ENCODE measurements at regions not wholly inside any gene's neighbourhood (a gene's known extent, or its start where the extent isn't known, plus 50 kb on each side); places are given as distances from the start of the nearest gene placed in this dataset.
"Not testable (repeated sequence)": the region's sequence is repeated elsewhere in the genome, so short reads cannot be mapped to it uniquely, and the experiment has no call there.

DNA sequence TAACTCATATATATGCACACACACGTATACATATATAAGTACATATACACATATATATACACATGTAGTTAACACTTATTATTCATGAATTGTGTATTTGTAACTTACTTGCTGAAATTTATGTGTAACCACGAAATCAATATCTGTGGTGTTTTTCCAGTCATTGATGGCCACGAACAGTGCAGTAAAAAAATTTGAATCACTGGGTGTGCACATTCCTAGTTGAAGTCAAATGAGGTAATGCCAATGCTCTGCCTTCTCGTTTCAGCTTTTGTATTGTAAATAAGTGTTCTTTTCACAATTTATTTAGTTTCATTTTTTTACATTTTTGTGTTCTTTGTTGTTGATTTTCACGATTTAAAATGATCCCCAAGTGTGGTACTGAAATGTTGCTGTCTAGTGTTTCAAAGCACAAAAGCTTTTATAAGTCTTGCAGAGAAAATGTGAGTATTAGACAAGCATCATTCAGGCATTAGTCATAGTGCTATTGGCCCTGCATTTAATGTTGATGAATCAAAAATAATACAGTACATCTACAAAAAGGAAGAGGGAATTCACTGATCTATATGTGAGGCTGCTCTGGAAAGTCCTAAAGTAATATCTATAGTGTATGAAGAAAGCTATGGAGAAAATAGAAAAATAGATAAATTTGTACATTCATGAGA is 419.0 kb downstream of the DSC3 start:
- DNase-seq (ENCODE audit: low read depth), result no peak

DNA sequence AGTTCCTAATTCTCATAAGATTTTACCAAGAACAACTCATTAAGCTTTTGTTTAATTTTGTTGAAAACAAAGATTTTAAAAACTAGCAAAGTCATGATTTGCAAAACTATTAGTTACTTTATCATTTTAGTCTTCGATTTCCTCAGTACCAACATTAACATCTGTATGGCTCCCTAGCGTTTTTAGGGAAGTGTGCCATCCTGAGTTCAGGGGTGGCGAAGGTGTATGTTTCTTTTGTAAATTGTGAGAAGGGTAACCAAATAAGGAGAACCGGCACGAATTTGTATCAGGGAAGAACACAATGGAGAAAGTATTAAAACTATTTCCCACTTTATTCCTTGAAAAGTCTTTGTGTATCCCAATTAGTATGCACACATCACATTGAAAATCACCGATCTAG is 419.9 kb downstream of the DSC3 start:
- no peak for DNase-seq (ENCODE audit: low read depth)

DNA sequence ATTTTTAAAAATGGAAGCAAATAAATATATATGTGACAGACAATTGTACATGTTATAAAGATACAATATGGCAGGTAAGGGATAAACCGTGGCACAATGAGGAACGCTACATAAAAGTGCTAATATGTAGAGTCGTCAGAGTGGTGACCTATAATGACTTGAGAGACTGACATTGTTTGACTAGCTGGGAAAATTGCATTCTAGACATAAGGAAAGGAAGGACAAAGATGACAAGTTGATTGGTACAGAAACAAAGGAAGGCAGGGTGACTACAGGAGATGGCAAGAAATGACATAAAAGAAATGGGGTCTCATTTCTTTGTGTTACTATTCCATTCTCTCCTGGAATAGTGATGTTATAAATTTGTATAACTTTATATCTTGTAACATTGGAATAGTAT is 420.4 kb downstream of the DSC3 start:
- DNase-seq (ENCODE audit: low read depth), result no peak

DNA sequence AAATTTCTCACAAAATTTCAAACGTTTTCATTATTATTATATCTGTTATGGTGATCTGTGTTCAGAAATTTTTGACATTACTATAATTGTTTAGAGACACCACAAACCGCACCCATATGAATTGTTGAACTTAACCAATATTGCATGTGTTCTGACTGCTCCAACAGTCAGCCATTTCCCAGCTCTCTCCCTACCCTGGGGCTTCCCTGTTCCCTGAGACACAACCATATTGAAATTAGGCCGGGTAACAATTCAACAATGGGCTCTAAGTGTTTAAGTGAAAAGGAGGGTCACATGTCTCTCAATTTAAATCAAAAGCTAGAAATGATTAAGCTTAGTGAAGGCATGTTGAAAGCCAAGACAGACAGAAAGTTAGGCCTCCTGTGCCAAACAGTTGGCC is 424.0 kb downstream of the DSC3 start:
- DNase-seq (ENCODE audit: low read depth), result no peak

DNA sequence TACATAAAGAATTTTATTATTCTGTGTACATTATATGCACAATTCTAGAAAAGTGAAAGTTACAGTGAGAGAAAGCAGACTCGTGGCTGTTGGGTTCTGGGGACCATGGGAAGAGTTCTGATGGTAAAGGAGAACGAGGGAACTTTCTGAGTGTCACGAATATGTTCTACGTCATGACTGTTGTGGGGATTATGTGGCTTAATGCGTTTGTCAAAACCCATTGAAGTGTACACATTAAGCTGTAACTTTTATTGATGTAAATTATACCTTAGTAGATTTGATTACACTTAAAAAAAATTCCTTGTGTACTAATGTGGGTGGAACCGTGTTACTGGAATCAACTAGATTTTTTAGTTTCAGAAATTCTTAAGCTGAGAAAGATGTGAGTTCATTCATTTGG is 426.1 kb downstream of the DSC3 start:
- DNase-seq (ENCODE audit: low read depth), result no peak

DNA sequence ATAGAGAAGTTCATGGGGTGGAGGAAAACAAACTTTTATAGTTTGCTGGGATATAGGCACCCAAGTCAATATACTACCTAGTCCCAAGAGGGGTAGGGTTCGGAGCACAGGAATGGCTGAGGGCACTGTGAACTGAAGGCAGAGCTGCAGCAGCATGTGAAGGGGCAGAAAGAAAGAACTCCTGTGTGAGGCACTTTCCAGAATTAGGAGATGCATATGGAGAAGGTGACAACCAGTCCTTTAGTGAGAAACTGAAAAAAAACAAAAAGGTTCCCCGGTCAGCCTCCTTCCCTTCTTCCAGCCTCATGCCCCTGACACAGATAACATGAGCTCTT is 429.1 kb downstream of the DSC3 start:
- no peak for DNase-seq (ENCODE audit: low read depth)

DNA sequence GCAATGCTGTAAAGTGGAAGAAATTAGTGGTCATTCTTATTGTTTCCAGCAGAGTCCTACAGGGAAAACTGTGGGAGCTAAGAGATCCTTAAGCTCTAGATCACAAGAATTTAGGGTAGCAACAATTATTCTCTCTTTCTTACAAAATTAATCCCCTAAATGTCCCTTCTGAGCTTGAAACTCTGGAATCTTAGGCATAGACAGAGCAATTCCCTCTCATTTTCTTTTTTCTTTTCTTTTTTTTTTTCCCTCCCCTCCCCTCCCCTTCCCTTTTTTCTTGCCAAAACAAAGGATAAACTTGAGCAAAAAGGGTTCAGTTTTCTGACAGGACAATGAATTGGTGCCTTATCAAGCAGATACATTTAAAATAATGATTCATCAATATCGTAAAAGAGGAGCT is 441.0 kb downstream of the DSC3 start:
- no peak for DNase-seq (ENCODE audit: low read depth)

DNA sequence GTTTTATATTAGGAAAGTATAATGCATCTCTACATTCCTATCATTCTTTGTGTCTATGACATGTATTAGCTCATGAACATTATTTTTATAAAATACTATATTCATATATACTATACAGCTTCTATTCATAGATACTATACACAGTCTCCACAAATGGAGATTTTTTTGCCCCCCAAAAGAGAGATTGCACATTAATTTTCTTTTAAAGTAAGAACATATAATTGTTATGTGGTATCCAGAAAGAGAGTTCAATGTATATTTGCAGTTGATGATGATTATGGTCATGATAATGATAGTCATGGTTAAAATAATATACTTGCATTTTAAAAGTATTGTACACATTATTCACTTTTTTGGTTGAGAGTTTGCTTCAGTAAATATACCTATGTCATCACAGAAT is 445.3 kb downstream of the DSC3 start:
- DNase-seq (ENCODE audit: low read depth), result no peak

DNA sequence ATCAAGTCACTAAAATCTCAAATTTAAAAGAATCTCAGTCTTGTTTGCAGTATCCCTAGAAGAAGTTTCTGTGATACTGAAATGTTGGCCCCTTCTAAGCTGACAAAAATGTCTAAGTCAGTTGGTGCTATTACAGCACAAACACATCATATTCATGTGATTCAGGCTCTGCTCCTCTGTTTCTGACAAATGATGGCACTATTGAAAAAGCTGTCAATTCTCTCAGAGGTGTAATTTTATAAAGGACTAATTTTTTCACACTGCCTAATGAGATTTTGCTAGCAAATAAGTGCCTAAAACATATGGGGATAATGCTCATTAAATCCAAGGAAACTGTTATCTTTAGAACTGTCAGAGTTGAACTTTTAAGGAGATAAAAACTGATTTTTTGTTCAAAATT is 445.9 kb downstream of the DSC3 start:
- DNase-seq (ENCODE audit: low read depth), result no peak

DNA sequence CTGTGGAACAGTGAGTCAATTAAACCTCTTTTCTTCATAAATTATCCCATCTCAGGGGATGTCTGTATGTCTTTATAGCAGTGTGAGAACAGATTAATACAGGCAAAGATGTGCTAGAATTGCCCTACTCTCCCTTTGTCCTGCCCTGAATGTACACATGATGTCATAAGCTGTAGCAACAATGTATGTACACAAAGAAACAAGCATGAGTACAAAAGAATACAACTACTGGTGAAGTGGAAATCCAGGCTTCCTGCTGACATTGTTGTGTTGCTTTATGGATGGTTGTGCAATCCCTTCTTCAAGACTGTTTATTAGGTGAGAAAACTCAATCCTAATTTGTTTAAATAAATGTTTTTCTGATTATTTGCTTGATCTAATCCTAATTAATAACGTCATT is 446.6 kb downstream of the DSC3 start:
- DNase-seq (ENCODE audit: low read depth), result no peak

DNA sequence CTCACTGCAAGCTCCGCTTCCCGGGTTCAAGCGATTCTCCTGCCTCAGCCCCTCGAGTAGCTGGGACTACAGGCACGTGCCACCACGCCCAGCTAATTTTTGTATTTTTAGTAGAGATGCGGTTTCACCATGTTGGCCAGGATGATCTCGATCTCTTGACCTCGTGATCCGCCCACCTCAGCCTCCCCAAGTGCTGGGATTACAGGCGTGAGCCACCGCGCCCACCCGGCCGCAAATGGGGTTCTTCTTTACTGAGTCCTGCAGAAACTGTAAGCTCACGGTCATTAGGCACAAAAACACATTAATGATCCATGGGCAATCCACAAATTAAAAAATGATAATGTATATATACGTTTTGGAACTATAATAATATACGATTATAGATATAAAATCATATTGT is 447.6 kb downstream of the DSC3 start:
- DNase-seq (ENCODE audit: low read depth), result not testable (repeated sequence)

DNA sequence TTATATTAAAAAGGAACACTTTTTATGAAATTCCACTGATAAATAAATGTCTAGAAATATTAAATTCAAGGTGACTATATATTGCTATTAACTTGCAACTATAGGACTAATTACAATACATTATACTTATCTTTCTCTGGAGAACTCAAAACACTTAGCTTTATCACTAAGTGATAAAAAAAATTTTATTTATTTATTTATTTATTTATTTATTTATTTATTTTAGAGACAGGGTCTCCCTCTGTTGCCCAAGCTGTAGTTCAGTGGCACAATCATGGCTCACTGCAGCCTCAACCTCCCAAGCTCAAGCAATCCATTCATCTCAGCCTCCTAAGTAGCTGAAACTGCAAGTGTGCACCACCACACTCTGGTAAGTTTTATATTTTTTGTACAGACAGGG is 451.1 kb downstream of the DSC3 start:
- no peak for DNase-seq (ENCODE audit: low read depth)

DNA sequence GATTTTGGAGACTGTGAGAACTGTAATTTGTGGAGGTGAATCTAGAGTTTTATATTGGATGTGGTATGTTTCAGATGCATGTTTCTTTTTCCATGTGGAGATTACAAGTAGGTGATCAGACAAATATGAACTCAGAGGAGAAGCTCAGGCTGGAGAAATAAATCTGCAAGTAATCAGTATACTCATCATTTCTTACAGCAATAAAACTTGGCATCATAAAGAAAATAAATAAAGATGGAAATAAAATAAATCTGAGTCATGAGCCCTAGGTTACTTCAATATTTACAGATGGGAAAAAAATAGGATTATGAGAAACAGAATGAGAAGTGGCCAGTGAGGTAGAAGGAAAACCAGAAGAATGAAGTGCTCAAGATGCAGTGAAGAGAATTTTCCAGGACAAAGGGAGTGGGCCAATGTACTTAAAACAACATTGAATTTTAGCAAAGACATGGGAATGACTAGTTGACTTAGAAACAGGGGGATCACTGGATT is 453.8 kb downstream of the DSC3 start:
- DNase-seq (ENCODE audit: low read depth), result no peak

DNA sequence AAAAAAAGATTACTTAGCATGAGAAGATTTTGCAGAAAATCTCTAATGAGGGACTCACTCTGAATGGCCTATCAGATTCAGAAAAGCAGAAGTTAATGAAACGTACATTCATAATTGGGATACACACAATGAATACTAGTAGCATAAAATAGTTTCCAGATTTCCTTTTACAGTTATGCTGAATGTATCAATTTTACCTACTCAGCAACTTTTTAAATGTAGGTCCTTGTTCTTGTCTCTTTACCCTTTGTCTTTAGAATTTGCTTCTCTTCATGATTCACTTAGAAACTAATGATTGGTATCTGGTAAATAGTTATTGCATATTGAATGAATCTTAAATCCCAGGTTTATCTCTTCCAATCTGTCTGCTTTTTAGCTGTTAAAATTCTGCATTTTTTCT is 458.8 kb downstream of the DSC3 start:
- DNase-seq (ENCODE audit: low read depth), result no peak

DNA sequence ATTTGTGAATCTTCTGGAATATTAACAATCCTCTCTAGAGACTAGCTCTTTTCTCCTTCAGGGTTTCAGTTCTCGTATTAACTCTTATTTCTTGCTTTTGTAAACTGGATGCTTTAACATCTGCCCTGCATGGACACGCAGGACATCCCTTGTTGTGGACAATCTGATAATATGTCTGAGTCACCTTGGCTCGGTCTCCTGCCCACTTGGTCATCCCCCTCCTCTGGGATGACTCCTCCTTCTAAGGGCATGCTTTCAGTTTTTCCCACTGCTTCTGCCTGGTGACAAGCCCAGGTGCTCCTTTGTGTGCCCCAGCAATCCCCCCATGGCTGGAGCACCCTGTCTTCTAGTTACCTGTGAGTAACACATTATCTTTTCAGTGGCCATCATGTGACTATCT is 460.5 kb downstream of the DSC3 start:
- no peak for DNase-seq (ENCODE audit: low read depth)

DNA sequence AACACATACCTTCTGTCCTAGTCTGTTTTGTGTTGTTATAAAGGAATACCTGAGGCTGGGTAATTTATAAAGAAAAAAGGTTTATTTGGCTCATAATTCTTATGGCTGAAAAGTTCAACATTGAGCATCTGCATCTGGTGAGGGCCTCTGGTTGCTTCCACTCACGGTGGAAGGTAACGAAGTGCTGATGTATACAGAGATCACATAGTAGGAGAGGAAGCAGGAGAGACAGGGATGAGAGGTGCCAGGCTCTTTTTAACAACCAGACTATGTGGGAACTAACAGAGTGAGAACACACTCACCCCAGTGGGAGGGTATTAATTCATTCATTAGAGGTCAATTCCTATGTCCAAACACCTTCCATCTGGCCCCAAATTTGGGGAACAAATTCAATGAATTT is 463.8 kb downstream of the DSC3 start:
- no peak for DNase-seq (ENCODE audit: low read depth)

DNA sequence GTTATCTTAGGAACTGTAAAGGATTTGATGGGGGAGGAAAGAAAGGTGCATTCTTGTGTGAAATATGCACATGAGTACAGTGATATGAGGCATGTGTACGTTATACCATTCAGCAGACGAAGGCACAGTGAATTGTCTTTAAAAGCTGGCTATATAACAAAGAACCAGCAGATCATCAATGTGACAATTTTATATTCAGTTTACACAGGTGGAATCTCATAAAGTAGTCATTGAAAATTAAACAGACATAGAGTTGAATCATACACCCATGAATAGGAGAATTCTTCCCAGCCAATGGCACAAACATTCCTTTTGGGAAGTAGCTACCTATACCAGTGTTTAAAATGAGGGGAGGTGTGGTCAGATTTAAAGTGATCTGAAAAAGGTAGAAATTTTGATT is 470.3 kb downstream of the DSC3 start:
- no peak for DNase-seq (ENCODE audit: low read depth)

DNA sequence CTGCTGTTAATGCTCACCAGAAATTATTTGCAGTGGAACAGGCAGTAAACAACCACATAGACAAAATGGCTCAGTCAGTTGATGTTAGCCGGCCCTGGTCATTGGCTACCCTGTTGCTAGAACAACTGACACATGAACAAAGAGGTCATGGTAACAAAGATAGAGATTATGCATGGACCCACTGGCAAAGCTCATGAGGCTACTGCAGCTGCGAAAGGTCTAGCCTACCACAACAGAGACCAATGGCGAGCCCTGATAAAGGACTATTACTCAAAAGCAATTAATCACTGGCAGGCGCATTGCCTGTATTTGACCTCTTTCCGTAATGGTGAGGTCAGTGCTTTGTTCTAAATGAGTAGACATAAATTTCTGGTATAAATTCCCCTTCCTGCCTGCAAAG is 474.2 kb downstream of the DSC3 start:
- no peak for DNase-seq (ENCODE audit: low read depth)

DNA sequence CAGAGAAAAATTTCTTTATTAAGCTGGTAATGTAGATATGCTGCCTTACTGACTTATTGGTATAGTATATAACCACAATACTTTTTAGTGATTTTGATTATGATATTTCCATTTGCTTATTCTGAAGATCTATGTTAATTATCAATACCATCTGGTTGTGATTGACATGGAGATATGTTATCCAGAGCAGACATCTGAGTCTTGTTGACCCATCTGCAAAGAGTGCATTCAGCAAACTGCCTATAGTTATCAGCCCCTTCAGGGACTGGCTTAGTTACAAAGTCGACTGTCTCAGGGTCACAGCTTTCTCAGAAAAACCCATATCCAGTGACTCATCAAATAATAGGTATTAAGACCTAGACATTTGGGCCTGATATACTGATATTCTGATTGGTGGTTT is 475.7 kb downstream of the DSC3 start:
- no peak for DNase-seq (ENCODE audit: low read depth)

DNA sequence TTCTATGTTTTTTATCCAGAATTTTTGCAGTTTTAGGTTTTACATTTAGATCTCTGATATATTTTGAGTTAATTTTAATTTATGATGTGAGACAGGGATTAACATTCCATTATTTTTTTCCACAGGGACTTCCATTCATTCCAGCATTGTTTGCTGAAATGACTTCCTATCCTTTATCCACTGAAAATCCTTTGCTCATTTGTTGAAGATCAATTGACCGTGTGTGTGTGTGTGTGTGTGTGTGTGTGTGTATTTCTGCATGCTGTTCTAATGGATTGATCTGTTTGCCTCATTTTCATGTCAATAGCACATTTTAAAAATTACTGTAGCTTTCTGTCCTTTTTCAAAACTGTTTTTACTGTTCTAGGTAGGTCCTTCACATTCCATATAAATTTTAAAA is 480.3 kb downstream of the DSC3 start:
- DNase-seq (ENCODE audit: low read depth), result no peak

DNA sequence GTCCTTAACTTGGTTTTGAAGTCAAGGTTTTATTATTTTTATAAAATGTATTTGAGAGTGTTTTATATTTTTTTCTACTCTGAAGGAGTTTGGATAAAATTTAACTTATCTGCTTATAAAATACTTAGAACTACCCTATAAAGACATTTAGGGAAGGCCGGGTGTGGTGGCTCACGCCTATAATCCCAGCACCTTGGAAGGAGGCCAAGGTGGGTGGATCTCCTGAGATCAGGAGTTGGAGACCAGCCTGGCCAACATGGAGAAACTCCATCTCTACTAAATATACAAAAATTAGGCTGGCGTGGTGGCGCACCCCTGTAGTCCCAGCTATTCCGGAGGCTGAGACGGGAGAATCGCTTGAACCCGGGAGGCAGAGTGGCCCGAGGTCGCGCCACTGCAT is 486.4 kb downstream of the DSC3 start:
- DNase-seq (ENCODE audit: low read depth), result no peak

DNA sequence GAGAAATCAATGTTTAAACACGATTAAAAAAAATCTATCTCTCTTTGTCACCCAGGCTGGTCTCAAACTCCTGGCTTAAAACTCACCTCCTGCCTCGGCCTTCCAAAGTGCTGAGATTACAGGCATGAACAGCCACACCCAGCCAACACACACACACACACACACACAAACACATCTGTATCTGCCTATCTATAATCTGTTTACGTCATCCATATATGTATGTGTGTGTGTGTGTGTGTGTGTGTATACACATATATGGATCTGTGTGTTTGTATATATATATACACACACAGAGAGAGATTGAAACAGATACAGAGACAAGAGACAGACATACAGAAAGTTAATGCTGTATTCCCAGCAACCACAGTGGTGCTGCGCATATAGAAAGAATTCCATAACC is 497.1 kb downstream of the DSC3 start:
- no peak for DNase-seq (ENCODE audit: low read depth)

DNA sequence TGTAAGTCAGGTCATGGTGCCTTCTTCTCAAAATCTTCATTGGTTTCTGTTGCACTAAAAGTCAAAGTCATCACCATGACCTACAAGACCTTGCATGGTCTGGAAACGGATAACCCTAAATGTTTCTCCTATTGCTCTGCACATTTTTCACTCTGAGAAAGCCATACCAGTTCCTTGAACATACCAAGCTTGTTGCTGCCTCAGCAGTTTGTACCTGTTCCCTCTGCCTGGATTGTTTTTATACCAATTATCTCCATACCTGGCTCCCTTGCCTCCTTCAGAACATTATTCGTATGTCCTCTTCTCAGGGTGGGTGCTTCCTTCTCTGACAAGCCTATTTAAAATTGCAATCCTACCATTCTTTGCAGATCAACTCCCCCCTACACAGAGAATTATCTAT is 498.4 kb downstream of the DSC3 start:
- DNase-seq (ENCODE audit: low read depth), result no peak

DNA sequence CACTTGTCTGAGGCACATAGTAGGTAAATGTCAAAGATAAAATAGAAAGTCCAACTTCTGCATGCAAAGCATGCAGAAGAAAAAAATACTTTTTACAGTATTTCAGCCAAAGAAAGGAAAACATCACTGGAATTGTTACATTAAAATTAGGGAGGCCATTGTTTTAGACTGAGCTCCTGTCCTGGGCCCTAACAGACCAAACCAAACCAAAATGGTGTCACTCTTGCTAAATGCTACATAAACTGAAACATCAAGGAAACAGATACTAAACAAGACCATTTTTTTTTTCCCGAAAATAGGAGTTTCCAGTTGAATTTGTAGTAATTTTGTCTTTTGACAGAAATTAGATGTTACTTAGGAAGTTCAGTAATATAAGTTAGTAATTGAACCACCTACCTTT is 508.8 kb downstream of the DSC3 start:
- DNase-seq (ENCODE audit: low read depth), result no peak

DNA sequence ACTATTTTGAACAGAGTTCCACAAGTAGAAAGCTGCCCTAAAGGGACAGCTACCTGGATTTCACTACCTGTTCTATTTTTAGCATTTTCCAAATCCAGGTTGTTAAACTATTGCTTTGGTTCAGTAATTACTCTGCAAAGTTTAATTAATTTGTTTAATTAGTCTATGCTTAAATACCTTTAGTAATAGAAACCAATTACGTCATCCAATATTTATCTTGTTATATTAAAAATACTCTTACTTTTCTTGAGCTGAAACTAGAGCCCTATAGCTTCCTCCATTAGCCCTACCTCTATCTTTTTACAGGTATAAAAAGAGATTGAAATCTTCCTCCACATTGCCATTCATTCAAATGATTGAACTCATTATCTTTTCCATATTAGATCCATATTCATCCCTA is 514.6 kb downstream of the DSC3 start:
- no peak for DNase-seq (ENCODE audit: low read depth)

Data from GM04503 (cell line).